Endothelial cell of umbilical vein (primary cell): ENCODE measurements at regions not wholly inside any gene's neighbourhood (a gene's known extent, or its start where the extent isn't known, plus 50 kb on each side); places are given as distances from the start of the nearest gene placed in this dataset.

Experiments
- CTCF ChIP-seq, 2 donors: IDR thresholded peaks; 1 replicate in 1 of 2; 2 replicates in 1 of 2; pipeline ENCODE4 v1.5.1; 2011; ENCODE audit warnings: low read length in 2 of 2, mild to moderate bottlenecking in 2 of 2, moderate library complexity in 2 of 2, control low read depth in 1 of 2, inconsistent platforms in 1 of 2, low read depth in 1 of 2; ENCODE audit not compliant: insufficient read depth in 1 of 2; ENCODE audit errors: extremely low read depth in 1 of 2
- EZH2 ChIP-seq: IDR thresholded peaks from 2 replicates; pipeline ENCODE4 v1.6.1; 2012; ENCODE audit warnings: borderline replicate concordance, low read depth, mild to moderate bottlenecking, moderate library complexity, low read length, inconsistent platforms; ENCODE audit not compliant: severe bottlenecking

GRCh38 chr9:23447944-23448343 is 378.1 kb downstream of the ELAVL2 start:
- TF ChIP-seq CTCF (IDR thresholded peaks at IDR 0.05; ENCODE audit: extremely low read depth in 1 of 2, insufficient read depth in 1 of 2, low read depth in 1 of 2, low read length in 2 of 2) (no peak), EZH2 (no peak)
